HUDEP-2 (cell line): ENCODE measurements at regions not wholly inside any gene's neighbourhood (a gene's known extent, or its start where the extent isn't known, plus 50 kb on each side); places are given as distances from the start of the nearest gene placed in this dataset.

Source experiments
- DNase-seq, 76 experiments: peaks; one replicate each; lab custom pipeline; 2025; ENCODE audit not compliant: unreplicated experiment in 76 of 76; lab: John Stamatoyannopoulos, UW

GRCh38 chr7:41756650-41757182, 53.8 kb upstream of the INHBA start:
- DNase-seq = peak in 3 of 76 experiments; percentile 3 to 24 (median 19)

DNA sequence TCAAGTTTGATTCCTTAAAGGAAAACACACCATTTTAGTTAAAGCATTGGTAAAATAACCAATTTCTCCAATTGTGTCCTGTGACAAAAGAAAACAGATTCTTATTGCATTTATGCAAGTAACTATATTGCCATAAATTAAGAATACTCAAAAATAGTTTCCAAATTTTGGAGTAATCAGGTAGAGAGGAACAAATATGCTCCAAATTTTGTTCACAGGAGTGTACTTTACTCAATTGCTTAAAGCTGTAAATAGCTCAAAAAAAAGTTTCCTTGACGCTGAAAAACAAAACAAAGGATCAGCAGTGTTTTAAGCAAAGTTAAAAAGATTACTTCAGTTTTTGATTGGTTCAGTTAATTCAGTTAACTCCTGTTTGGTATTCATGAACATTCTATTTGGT, 52.2 kb upstream of the INHBA start:
- DNase-seq = no peak

DNA sequence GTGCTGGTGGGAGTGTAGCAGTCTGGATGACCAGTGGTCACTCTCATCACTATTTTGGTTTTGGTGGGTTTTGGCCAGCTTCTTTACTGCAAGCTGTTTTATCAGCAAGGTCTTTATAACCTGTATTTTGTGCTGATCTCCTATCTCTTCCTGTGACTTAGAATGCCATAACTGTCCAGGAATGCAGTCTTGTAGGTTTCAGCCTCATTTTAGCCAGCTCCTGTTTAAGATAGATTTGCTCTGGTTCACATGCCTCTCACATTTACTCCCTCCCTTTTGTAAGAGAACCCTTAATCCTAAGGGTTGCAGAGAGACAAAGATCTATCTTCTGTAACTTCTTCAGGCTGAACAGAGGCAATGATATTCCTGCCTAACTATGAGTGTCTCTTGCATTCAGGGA, 51.2 kb upstream of the INHBA start:
- DNase-seq = no peak
